ENCODE measurements at regions not wholly inside any gene's neighbourhood (a gene's known extent, or its start where the extent isn't known, plus 50 kb on each side); places are given as distances from the start of the nearest gene placed in this dataset.
"Not testable (repeated sequence)": the region's sequence is repeated elsewhere in the genome, so short reads cannot be mapped to it uniquely, and the experiment has no call there.

GRCh38 chr10:15960277-15960676 is 100.0 kb upstream of the MINDY3 start:
- WGBS (ENCODE audit: insufficient coverage, insufficient replicate concordance, low lambda C conversion rate, missing lambda C conversion rate), result 26% methylated on average over 5 of the region's 5 CpGs
- ChIA-PET SMC1A (ENCODE audit: uncharacterized antibody, unreplicated experiment) (no interaction called here), POLR2A (no interaction called here), RAD21 (ENCODE audit: unreplicated experiment) (no interaction called here), CTCF (no interaction called here)
- Histone ChIP-seq H2AFZ (ENCODE audit: control insufficient read depth, low read depth, low read length) (no peak overlapping the region), H3K4me1 (ENCODE audit: control insufficient read depth, insufficient read depth, low read length) (no peaks in the 10 kb centered on the region), H3K4me3 (no peak overlapping the region), H3K4me2 (ENCODE audit: control insufficient read depth, insufficient read depth) (no peak overlapping the region), H4K20me1 (ENCODE audit: control insufficient read depth, insufficient read depth) (no peaks in the 10 kb centered on the region), H3K27me3 (replicated peaks in 1 of 2; ENCODE audit: control insufficient read depth in 2 of 2, insufficient read depth in 2 of 2, low read length in 1 of 2) (no peaks in the 10 kb centered on the region), H3K27ac (ENCODE audit: control insufficient read depth, insufficient read depth) (no peak overlapping the region), H3K9me3 (replicated peaks; ENCODE audit: control insufficient read depth, insufficient read depth, low read length) (no peaks in the 10 kb centered on the region), H3K79me2 (ENCODE audit: control insufficient read depth, insufficient read depth, low read length) (no peaks in the 10 kb centered on the region), H3K36me3 (ENCODE audit: control insufficient read depth in 2 of 2, insufficient read depth in 2 of 2, low read length in 1 of 2) (no peaks in the 10 kb centered on the region), H3K9ac (ENCODE audit: control insufficient read depth, insufficient read depth, low read length) (no peak overlapping the region)
- intact Hi-C loops (cut with micrococcal nuclease; ENCODE audit: unreplicated experiment), result no loop called here
- no peak for DNase-seq (ENCODE audit: low read depth, low spot score)
- no peak for FAIRE-seq
- in situ Hi-C loops (cut with MboI), result no loop called here
- TF ChIP-seq IRF4 (IDR thresholded peaks at IDR 0.05; ENCODE audit: low read depth, low read length) (no peak), E2F8 (IDR thresholded peaks at IDR 0.05; ENCODE audit: low read depth, partially characterized antibody) (no peak), PAX5 (IDR thresholded peaks at IDR 0.05; ENCODE audit: borderline replicate concordance, low read depth, low read length) (no peak), PML (IDR thresholded peaks at IDR 0.05; ENCODE audit: low read length) (no peak), TARDBP (IDR thresholded peaks at IDR 0.05; ENCODE audit: borderline replicate concordance) (no peak), ZNF384 (IDR thresholded peaks at IDR 0.05; ENCODE audit: borderline replicate concordance, low read depth, low read length) (no peak), KAT2A (conservative IDR thresholded peaks at IDR 0.05; ENCODE audit: control insufficient read depth, low read depth, low read length) (no peak)
- BruUV-seq (replicated peaks), result no TSS peak
- no peak for ATAC-seq

- intact Hi-C loops (cut with micrococcal nuclease; ENCODE audit: unreplicated experiment); RAD21 ChIA-PET (ENCODE audit: unreplicated experiment); H3K36me3 ChIP-seq (ENCODE audit: control insufficient read depth in 2 of 2, insufficient read depth in 2 of 2, low read length in 1 of 2); H3K79me2 ChIP-seq (ENCODE audit: control insufficient read depth, insufficient read depth, low read length); H3K27ac ChIP-seq (ENCODE audit: control insufficient read depth, insufficient read depth); CTCF ChIA-PET; H4K20me1 ChIP-seq (ENCODE audit: control insufficient read depth, insufficient read depth); H3K4me3 ChIP-seq; ATAC-seq; H3K9me3 ChIP-seq (replicated peaks; ENCODE audit: control insufficient read depth, insufficient read depth, low read length); H3K4me1 ChIP-seq (ENCODE audit: control insufficient read depth, insufficient read depth, low read length); H2AFZ ChIP-seq (ENCODE audit: control insufficient read depth, low read depth, low read length); H3K27me3 ChIP-seq (replicated peaks in 1 of 2; ENCODE audit: control insufficient read depth in 2 of 2, insufficient read depth in 2 of 2, low read length in 1 of 2); DNase-seq (ENCODE audit: low read depth, low spot score); in situ Hi-C loops (cut with MboI); H3K4me2 ChIP-seq (ENCODE audit: control insufficient read depth, insufficient read depth); POLR2A ChIA-PET; FAIRE-seq; H3K9ac ChIP-seq (ENCODE audit: control insufficient read depth, insufficient read depth, low read length); BruUV-seq (replicated peaks): not testable (repeated sequence)
- 0% methylated on average over 5 of the region's 5 CpGs for WGBS (ENCODE audit: insufficient coverage, insufficient replicate concordance, low lambda C conversion rate, missing lambda C conversion rate)
- SMC1A ChIA-PET (ENCODE audit: uncharacterized antibody, unreplicated experiment), result interaction anchor here (0.9 kb wide), 1 partner anchor 119 kb away, joined by 3 read pairs; no protein-coding TSS in a partner anchor
Observed at GRCh38 chr10:15972736-15973135, 112.4 kb upstream of the MINDY3 start.

Data from GM12878 (cell line).